ENCODE measurements at regions not wholly inside any gene's neighbourhood (a gene's known extent, or its start where the extent isn't known, plus 50 kb on each side); places are given as distances from the start of the nearest gene placed in this dataset.

GRCh38 chr18:31252522-31252921, 65.4 kb upstream of the DSG1 start (continued):
- no peak for TF ChIP-seq PCBP2 (IDR thresholded peaks at IDR 0.05; ENCODE audit: low read depth, low read length, poor library complexity, severe bottlenecking)
- no peak for TF ChIP-seq CTBP1 (IDR thresholded peaks at IDR 0.05; ENCODE audit: borderline replicate concordance)
- no peak for TF ChIP-seq CCAR2 (IDR thresholded peaks at IDR 0.05; ENCODE audit: low read depth, low read length)
- no peak for TF ChIP-seq MITF (IDR thresholded peaks at IDR 0.05)
- no peak for TF ChIP-seq RFX5 (IDR thresholded peaks at IDR 0.05; ENCODE audit: low read depth, low read length)
- no peak for TF ChIP-seq FOXM1 (IDR thresholded peaks at IDR 0.05; ENCODE audit: low read depth)
- TF ChIP-seq FOXM1 (CRISPR knock-in tag; IDR thresholded peaks at IDR 0.05; ENCODE audit: low read depth) = no peak

- Histone ChIP-seq H3K9ac (ENCODE audit: insufficient read depth in 1 of 2, low read depth in 2 of 2, low read length in 2 of 2) (no peak overlapping the region), H3K27ac (ENCODE audit: extremely low read depth, low read depth, low read length) (no peak overlapping the region), H3K9me3 (replicated peaks; ENCODE audit: control insufficient read depth, insufficient read depth, low read depth, low read length) (no peaks in the 10 kb centered on the region), H3K4me1 (replicated peaks in 1 of 2; ENCODE audit: control insufficient read depth in 2 of 2, insufficient read depth in 2 of 2, low read length in 2 of 2) (no peaks in the 10 kb centered on the region), H3K4me2 (ENCODE audit: insufficient read depth, low read length) (no peak overlapping the region), H4K20me1 (replicated peaks; ENCODE audit: control insufficient read depth, insufficient read depth, low read length) (no peaks in the 10 kb centered on the region), H3K79me2 (ENCODE audit: control insufficient read depth, insufficient read depth, low read length) (no peaks in the 10 kb centered on the region), H3K4me3 (no peak overlapping the region), H3K36me3 (ENCODE audit: control insufficient read depth, insufficient read depth, low read length) (no peaks in the 10 kb centered on the region), H3K9me1 (ENCODE audit: control insufficient read depth, insufficient read depth, low read length) (no peaks in the 10 kb centered on the region), H3K27me3 (ENCODE audit: control insufficient read depth in 2 of 2, insufficient read depth in 2 of 2, low read length in 2 of 2) (no peaks in the 10 kb centered on the region), H2AFZ (ENCODE audit: low read depth, low read length) (no peak overlapping the region)
- CTCF ChIA-PET (ENCODE audit: low intra/inter-chr PET ratio) = no interaction called here
- no peak for DNase-seq (ENCODE audit: extremely low read depth in 1 of 4, low spot score in 3 of 4)
- in situ Hi-C loops (cut with MboI) = no loop called here
- no TSS peak for BruUV-seq (replicated peaks)
- intact Hi-C loops (cut with micrococcal nuclease) = no loop called here
- no peak for FAIRE-seq
- ATAC-seq = no peak
- WGBS (ENCODE audit: insufficient coverage, low coverage, missing lambda C conversion rate) = 13% methylated on average over 1 of the region's 1 CpG
- POLR2A ChIA-PET = interaction anchor here (1.1 kb wide), 1 partner anchor 10 kb away, joined by 3 read pairs; no protein-coding TSS in a partner anchor
- TF ChIP-seq ZNF57 (CRISPR knock-in tag; IDR thresholded peaks at IDR 0.05) (no peak), CXXC5 (CRISPR knock-in tag; IDR thresholded peaks at IDR 0.05) (no peak), ZNF655 (CRISPR knock-in tag; IDR thresholded peaks at IDR 0.05) (no peak), POLR2H (tag; IDR thresholded peaks at IDR 0.05; ENCODE audit: low read depth) (no peak), ZNF75A (CRISPR knock-in tag; IDR thresholded peaks at IDR 0.05) (no peak), LCOR (CRISPR knock-in tag; IDR thresholded peaks at IDR 0.05) (no peak), ZNF398 (CRISPR knock-in tag; IDR thresholded peaks at IDR 0.05) (no peak), ZNF551 (CRISPR knock-in tag; IDR thresholded peaks at IDR 0.05) (no peak), NEUROD1 (IDR thresholded peaks at IDR 0.05; ENCODE audit: borderline replicate concordance, low read depth, low read length, partially characterized antibody) (no peak)
- TF ChIP-seq, protein P1, sequence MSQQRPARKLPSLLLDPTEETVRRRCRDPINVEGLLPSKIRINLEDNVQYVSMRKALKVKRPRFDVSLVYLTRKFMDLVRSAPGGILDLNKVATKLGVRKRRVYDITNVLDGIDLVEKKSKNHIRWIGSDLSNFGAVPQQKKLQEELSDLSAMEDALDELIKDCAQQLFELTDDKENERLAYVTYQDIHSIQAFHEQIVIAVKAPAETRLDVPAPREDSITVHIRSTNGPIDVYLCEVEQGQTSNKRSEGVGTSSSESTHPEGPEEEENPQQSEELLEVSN (IDR thresholded peaks at IDR 0.05; ENCODE audit: borderline replicate concordance in 1 of 2, extremely low read depth in 1 of 2, insufficient read depth in 1 of 2, insufficient read length in 1 of 2, low read depth in 1 of 2, low read length in 1 of 2, poor library complexity in 1 of 2, severe bottlenecking in 1 of 2) = no peak
Measured at GRCh38 chr18:31255953-31256352, 62.0 kb upstream of the DSG1 start.

Data from K562 (cell line).